CD14-positive monocyte (primary cell): ENCODE measurements at regions not wholly inside any gene's neighbourhood (a gene's known extent, or its start where the extent isn't known, plus 50 kb on each side); places are given as distances from the start of the nearest gene placed in this dataset.

Experiments used
- DNase-seq, 3 donors: peaks; one replicate each; pipeline ENCODE4 v3.0.0-alpha.2; 2011 to 2022
- H2AFZ ChIP-seq: 2 replicates; pipeline ENCODE4 v1.6.0; 2012; ENCODE audit warnings: mild to moderate bottlenecking, low read depth, low read length, inconsistent platforms; ENCODE audit not compliant: insufficient read depth, poor library complexity, severe bottlenecking
- H3K27ac ChIP-seq, 2 donors: 1 replicate in 1 of 2; 2 replicates in 1 of 2; pipeline ENCODE4 v1.5.1; 2012 to 2013; ENCODE audit warnings: low read length in 2 of 2, control low read depth in 1 of 2, inconsistent platforms in 1 of 2, low read depth in 1 of 2, mild to moderate bottlenecking in 1 of 2
- H3K27me3 ChIP-seq, 2 donors: one replicate each; pipeline versions ENCODE4 v1.6.0 to v1.6.1; 2011 to 2013; ENCODE audit warnings: low read length in 2 of 2; ENCODE audit not compliant: control insufficient read depth in 2 of 2, insufficient read depth in 2 of 2
- H3K36me3 ChIP-seq, 2 donors: replicated peaks in 1 of 2; 1 replicate in 1 of 2; 2 replicates in 1 of 2; pipeline versions ENCODE4 v1.5.1 to v1.6.1; 2012 to 2013; ENCODE audit warnings: low read length in 2 of 2, control low read depth in 1 of 2, inconsistent platforms in 1 of 2, mild to moderate bottlenecking in 1 of 2; ENCODE audit not compliant: insufficient read depth in 2 of 2, control insufficient read depth in 1 of 2
- H3K4me1 ChIP-seq, 2 donors: 1 replicate in 1 of 2; 2 replicates in 1 of 2; pipeline versions ENCODE4 v1.5.1 to v1.6.1; 2012 to 2013; ENCODE audit warnings: low read length in 2 of 2, control low read depth in 1 of 2, inconsistent platforms in 1 of 2, mild to moderate bottlenecking in 1 of 2, moderate library complexity in 1 of 2; ENCODE audit not compliant: insufficient read depth in 2 of 2, control insufficient read depth in 1 of 2
- H3K4me2 ChIP-seq: replicated peaks from 2 replicates; pipeline ENCODE3; 2012; ENCODE audit warnings: low read length, moderate library complexity, mild to moderate bottlenecking; ENCODE audit not compliant: poor library complexity, severe bottlenecking; ENCODE audit errors: extremely low read depth
- H3K4me3 ChIP-seq, 3 experiments: fragments of 200-600 bp in 1 of 3; sonication (generic) in 1 of 3; replicated peaks in 1 of 3; 1 replicate in 2 of 3; 2 replicates in 1 of 3; pipeline ENCODE4 v1.5.1; 2011 to 2013; ENCODE audit warnings: low read length in 3 of 3, mild to moderate bottlenecking in 3 of 3, control low read depth in 2 of 3, low read depth in 2 of 3, inconsistent platforms in 1 of 3, moderate library complexity in 1 of 3
- H3K79me2 ChIP-seq: 2 replicates; pipeline ENCODE4 v1.6.0; 2012; ENCODE audit warnings: mild to moderate bottlenecking, control low read depth, inconsistent platforms, low read length, moderate library complexity; ENCODE audit not compliant: insufficient read depth
- H3K9ac ChIP-seq: 2 replicates; pipeline ENCODE4 v1.6.0; 2017; ENCODE audit warnings: low read length, mild to moderate bottlenecking; ENCODE audit not compliant: insufficient read depth, poor library complexity, severe bottlenecking
- H3K9me3 ChIP-seq, 2 donors: replicated peaks in 1 of 2; 1 replicate in 1 of 2; 2 replicates in 1 of 2; pipeline versions ENCODE4 v1.5.1 to v1.6.1; 2012 to 2013; ENCODE audit warnings: low read length in 2 of 2, control low read depth in 1 of 2; ENCODE audit not compliant: control insufficient read depth in 1 of 2, insufficient read depth in 1 of 2
- H4K20me1 ChIP-seq: 2 replicates; pipeline ENCODE4 v1.6.0; 2012; ENCODE audit warnings: mild to moderate bottlenecking, low read length, control low read depth, moderate library complexity; ENCODE audit not compliant: insufficient read depth
- H3K27ac Mint-ChIP-seq, 7 donors: one replicate each; pipeline ENCODE4 v1.8.0; 2020; ENCODE audit warnings: mild to moderate bottlenecking in 7 of 7, mixed read lengths in 7 of 7, moderate library complexity in 6 of 7, inconsistent platforms in 2 of 7
- H3K27me3 Mint-ChIP-seq, 3 donors: one replicate each; pipeline ENCODE4 v1.8.0; 2021 to 2022; ENCODE audit warnings: low read depth in 3 of 3, mild to moderate bottlenecking in 3 of 3, mixed read lengths in 3 of 3, moderate library complexity in 3 of 3, inconsistent platforms in 1 of 3
- H3K36me3 Mint-ChIP-seq, 2 donors: one replicate each; pipeline ENCODE4 v1.8.0; 2020; ENCODE audit warnings: mixed read lengths in 2 of 2, inconsistent platforms in 1 of 2, mild to moderate bottlenecking in 1 of 2
- H3K4me1 Mint-ChIP-seq: one replicate; pipeline ENCODE4 v1.8.0; 2020; ENCODE audit warnings: mild to moderate bottlenecking, mixed read lengths
- H3K4me3 Mint-ChIP-seq, 2 donors: one replicate each; pipeline ENCODE4 v1.8.0; 2020; ENCODE audit warnings: mild to moderate bottlenecking in 2 of 2, mixed read lengths in 2 of 2, moderate library complexity in 1 of 2
- H3K9me3 Mint-ChIP-seq, 7 donors: one replicate each; pipeline ENCODE4 v1.8.0; 2020 to 2022; ENCODE audit warnings: mixed read lengths in 7 of 7, mild to moderate bottlenecking in 6 of 7, moderate library complexity in 6 of 7, inconsistent platforms in 2 of 7
- CTCF ChIP-seq: fragments of 200-600 bp; IDR thresholded peaks from one replicate; pipeline ENCODE4 v1.8.0; 2022; ENCODE audit warnings: antibody characterized with exemption, mild to moderate bottlenecking
- WGBS: methylation state at CpG from one replicate; pipeline ENCODE4 v1.1.5; 2013; ENCODE audit warnings: missing lambda C conversion rate; ENCODE audit not compliant: insufficient coverage; 5-methylcytosine and 5-hydroxymethylcytosine counted together
- intact Hi-C, 2 donors: fragments of 100-400 bp; cut with micrococcal nuclease; formaldehyde crosslinking; loops; one replicate each; pipeline versions ENCODE4 v1.15.0 to v1.15.1; 2023

GRCh38 chr19:32188921-32189320, 156.5 kb upstream of the ZNF507 start:
- WGBS = no CpG with 5 or more reads among the region's 2 CpGs
- Histone ChIP-seq H4K20me1 (no peaks in the 10 kb centered on the region), H2AFZ (no peak overlapping the region), H3K4me3 (no peak overlapping the region), H3K27me3 (no peaks in the 10 kb centered on the region), H3K9me3 (no peaks in the 10 kb centered on the region), H3K36me3 (no peaks in the 10 kb centered on the region), H3K4me1 (no peaks in the 10 kb centered on the region), H3K27ac (no peak overlapping the region), H3K79me2 (no peaks in the 10 kb centered on the region), H3K9ac (no peak overlapping the region), H3K4me2 (no peak overlapping the region)
- H3K9me3 Mint-ChIP-seq = peaks cover 4 to 17% (median 11%) of the 10 kb centered on the region in 7 donors
- H3K27ac Mint-ChIP-seq = no peak overlapping the region
- TF ChIP-seq CTCF = no peak
- intact Hi-C loops = no loop called here
- H3K36me3 Mint-ChIP-seq = no peaks in the 10 kb centered on the region
- no peak overlapping the region for H3K4me3 Mint-ChIP-seq
- peaks cover 0 to 6% (median 6%) of the 10 kb centered on the region in 3 donors for H3K27me3 Mint-ChIP-seq
- no peaks in the 10 kb centered on the region for H3K4me1 Mint-ChIP-seq
- no peak for DNase-seq

GRCh38 chr19:32189956-32190706, 155.3 kb upstream of the ZNF507 start:
- H3K9ac ChIP-seq = no peak overlapping the region
- H2AFZ ChIP-seq = no peak overlapping the region
- no peaks in the 10 kb centered on the region for H3K79me2 ChIP-seq
- peaks cover 10 to 22% (median 14%) of the 10 kb centered on the region in 7 donors for H3K9me3 Mint-ChIP-seq
- no peaks in the 10 kb centered on the region for H3K36me3 ChIP-seq
- no peaks in the 10 kb centered on the region for H3K36me3 Mint-ChIP-seq
- H3K27ac ChIP-seq = no peak overlapping the region
- H3K9me3 ChIP-seq = peaks cover 0 to 5% of the 10 kb centered on the region in 2 donors
- H3K27me3 Mint-ChIP-seq = peaks cover 0 to 6% (median 6%) of the 10 kb centered on the region in 3 donors
- H4K20me1 ChIP-seq = no peaks in the 10 kb centered on the region
- intact Hi-C loops = no loop called here
- no peak overlapping the region for H3K4me3 ChIP-seq
- H3K27ac Mint-ChIP-seq = peak overlapping the region in 1 of 7 donors; percentile 51
- no peaks in the 10 kb centered on the region for H3K27me3 ChIP-seq
- no peaks in the 10 kb centered on the region for H3K4me1 ChIP-seq
- WGBS = 53% methylated on average over 5 of the region's 6 CpGs
- TF ChIP-seq CTCF = no peak
- DNase-seq = no peak
- no peak overlapping the region for H3K4me2 ChIP-seq
- no peaks in the 10 kb centered on the region for H3K4me1 Mint-ChIP-seq
- H3K4me3 Mint-ChIP-seq = no peak overlapping the region
